ENCODE measurements at regions not wholly inside any gene's neighbourhood (a gene's known extent, or its start where the extent isn't known, plus 50 kb on each side); places are given as distances from the start of the nearest gene placed in this dataset.

- no peak overlapping the region for H3K4ac ChIP-seq (replicated peaks; ENCODE audit: insufficient read length, low read depth, low read length)
- no peak overlapping the region for H2BK20ac ChIP-seq (ENCODE audit: low read length)
- H3K4me3 ChIP-seq (ENCODE audit: extremely low read depth in 1 of 4, insufficient read depth in 2 of 4, low read depth in 3 of 4, low read length in 4 of 4) = no peak overlapping the region
- H3K79me1 ChIP-seq (ENCODE audit: low read depth, low read length) = no peaks in the 10 kb centered on the region
- DNase-seq (ENCODE audit: low read depth in 1 of 2, low spot score in 2 of 2) (no peak), FAIRE-seq (no peak)
- H3K9ac ChIP-seq (replicated peaks in 1 of 4; ENCODE audit: extremely low read depth in 1 of 4, low read depth in 3 of 4, low read length in 3 of 4) = no peak overlapping the region
- 85% methylated on average over 5 of the region's 5 CpGs; no CpG with 5 or more reads in 1 of the 2 experiments for WGBS, 2 experiments (ENCODE audit: extremely low coverage in 1 of 2, insufficient coverage in 1 of 2, insufficient read length in 1 of 2, insufficient replicate concordance in 2 of 2, low coverage in 1 of 2, low lambda C conversion rate in 2 of 2, missing lambda C conversion rate in 1 of 2)
- no peak overlapping the region for H2BK120ac ChIP-seq (replicated peaks; ENCODE audit: low read depth, low read length)
- no peaks in the 10 kb centered on the region for H3K79me2 ChIP-seq (ENCODE audit: control insufficient read depth in 1 of 2, insufficient read depth in 2 of 2, low read length in 2 of 2)
- CTCF ChIA-PET (ENCODE audit: partially characterized antibody) = interaction anchor here (0.9 to 2.2 kb wide), 6 partner anchors 10 to 55 kb away, joined by 3 to 10 read pairs (median 4); no protein-coding TSS in a partner anchor
- no peaks in the 10 kb centered on the region for H4K20me1 ChIP-seq (replicated peaks in 1 of 2; ENCODE audit: control insufficient read depth in 1 of 2, insufficient read depth in 2 of 2, low read length in 2 of 2)
- H2BK15ac ChIP-seq (ENCODE audit: low read length) = no peak overlapping the region
- no peak overlapping the region for H3K23ac ChIP-seq (ENCODE audit: insufficient read length)
- no peaks in the 10 kb centered on the region for H3K27me3 ChIP-seq (replicated peaks in 1 of 4; ENCODE audit: control insufficient read depth in 3 of 4, extremely low read depth in 1 of 4, insufficient read depth in 3 of 4, low read length in 3 of 4)
- H3K9me3 ChIP-seq (ENCODE audit: insufficient read depth in 2 of 2, low read depth in 1 of 2, low read length in 1 of 2) = no peaks in the 10 kb centered on the region; a peak in 1 of 4 replicates
- no peak overlapping the region for H2BK5ac ChIP-seq (ENCODE audit: low read depth, low read length)
- H3K23me2 ChIP-seq (ENCODE audit: low read depth, low read length) = no peaks in the 10 kb centered on the region
- no peak overlapping the region for H3K27ac ChIP-seq (ENCODE audit: low read depth, low read length)
- POLR2A ChIA-PET (ENCODE audit: partially characterized antibody) = no interaction called here
- H3K36me3 ChIP-seq (ENCODE audit: control insufficient read depth in 2 of 4, insufficient read depth in 4 of 4, low read length in 3 of 4) = no peaks in the 10 kb centered on the region
- H3K56ac ChIP-seq (replicated peaks; ENCODE audit: insufficient read length, low read depth, low read length) = no peak overlapping the region
- H4K8ac ChIP-seq (ENCODE audit: extremely low read depth, insufficient read depth, low read length) = no peak overlapping the region
- H3K14ac ChIP-seq (ENCODE audit: insufficient read length) = no peak overlapping the region
- H3K4me2 ChIP-seq (ENCODE audit: insufficient read depth in 1 of 2, low read depth in 2 of 2, low read length in 2 of 2) = no peak overlapping the region
- no peak overlapping the region for H3K18ac ChIP-seq (ENCODE audit: extremely low read depth, low read length)
- H2AK5ac ChIP-seq (ENCODE audit: low read depth, low read length) = no peak overlapping the region
- no peak for TF ChIP-seq CHD1 (IDR thresholded peaks at IDR 0.05; ENCODE audit: low read depth, low read length)
- no peak for TF ChIP-seq RAD21 (IDR thresholded peaks at IDR 0.05 in 1 of 2, conservative IDR thresholded peaks at IDR 0.05 in 1 of 2; ENCODE audit: low read depth in 2 of 2, low read length in 2 of 2)
- TF ChIP-seq POLR2AphosphoS5 (IDR thresholded peaks at IDR 0.05; ENCODE audit: low read depth, low read length) = no peak
- TF ChIP-seq ZNF274 (IDR thresholded peaks at IDR 0.05; ENCODE audit: borderline replicate concordance, extremely low read depth, low read length) = no peak
- H4K5ac ChIP-seq (ENCODE audit: insufficient read length, low read depth, low read length) = no peak overlapping the region
- H4K91ac ChIP-seq (replicated peaks; ENCODE audit: insufficient read length, low read length) = no peak overlapping the region
- H3K4me1 ChIP-seq (replicated peaks in 1 of 4; ENCODE audit: control insufficient read depth in 3 of 4, insufficient read depth in 4 of 4, low read length in 3 of 4) = peaks cover 0 to 4% (median 0%) of the 10 kb centered on the region in 4 experiments; a peak in 2 of 7 replicates
- no peak overlapping the region for H2BK12ac ChIP-seq (ENCODE audit: low read depth, low read length)
- H2AFZ ChIP-seq (ENCODE audit: low read length) = no peak overlapping the region
These were observed 118.3 kb upstream of the USP24 start for GRCh38 chr1:55333461-55333860.
